ENCODE measurements at regions not wholly inside any gene's neighbourhood (a gene's known extent, or its start where the extent isn't known, plus 50 kb on each side); places are given as distances from the start of the nearest gene placed in this dataset.

DNA sequence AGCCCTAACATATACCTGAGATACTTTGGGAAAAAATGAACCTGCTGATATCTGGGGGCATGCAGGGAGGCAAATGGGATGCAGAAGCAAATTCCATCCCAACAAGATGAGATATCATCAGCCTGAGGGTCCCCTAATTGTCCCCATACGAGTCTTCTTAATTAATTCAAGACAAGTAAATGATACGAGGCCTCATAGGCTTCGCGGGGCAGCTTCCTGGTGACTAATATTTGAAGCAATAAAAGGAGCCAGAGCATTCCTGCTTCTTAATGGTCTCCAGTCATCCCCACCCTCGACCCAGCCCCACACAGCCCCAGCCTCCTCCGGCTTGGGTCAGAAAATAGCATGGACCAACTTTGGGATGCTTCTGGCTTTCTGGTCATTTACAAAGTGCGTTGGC, 99.6 kb upstream of the MSX1 start:
- peaks cover 28% of the 10 kb centered on the region for H3K4me1 ChIP-seq (replicated peaks; ENCODE audit: insufficient read depth)
- H3K9me2 ChIP-seq (ENCODE audit: insufficient read depth): no peaks in the 10 kb centered on the region
- no peak overlapping the region for H2AFZ ChIP-seq
- CTCF ChIA-PET: no interaction called here
- H3K9me3 ChIP-seq (ENCODE audit: insufficient read depth, low read depth): no peaks in the 10 kb centered on the region
- intact Hi-C loops (cut with micrococcal nuclease; ENCODE audit: unreplicated experiment): no loop called here
- H3K27me3 ChIP-seq (ENCODE audit: insufficient read depth, low read depth): no peaks in the 10 kb centered on the region
- POLR2A ChIA-PET (ENCODE audit: unreplicated experiment): no interaction called here
- TF ChIP-seq EZH2 (IDR thresholded peaks at IDR 0.05; ENCODE audit: low read depth): no peak
- TF ChIP-seq, protein P1, sequence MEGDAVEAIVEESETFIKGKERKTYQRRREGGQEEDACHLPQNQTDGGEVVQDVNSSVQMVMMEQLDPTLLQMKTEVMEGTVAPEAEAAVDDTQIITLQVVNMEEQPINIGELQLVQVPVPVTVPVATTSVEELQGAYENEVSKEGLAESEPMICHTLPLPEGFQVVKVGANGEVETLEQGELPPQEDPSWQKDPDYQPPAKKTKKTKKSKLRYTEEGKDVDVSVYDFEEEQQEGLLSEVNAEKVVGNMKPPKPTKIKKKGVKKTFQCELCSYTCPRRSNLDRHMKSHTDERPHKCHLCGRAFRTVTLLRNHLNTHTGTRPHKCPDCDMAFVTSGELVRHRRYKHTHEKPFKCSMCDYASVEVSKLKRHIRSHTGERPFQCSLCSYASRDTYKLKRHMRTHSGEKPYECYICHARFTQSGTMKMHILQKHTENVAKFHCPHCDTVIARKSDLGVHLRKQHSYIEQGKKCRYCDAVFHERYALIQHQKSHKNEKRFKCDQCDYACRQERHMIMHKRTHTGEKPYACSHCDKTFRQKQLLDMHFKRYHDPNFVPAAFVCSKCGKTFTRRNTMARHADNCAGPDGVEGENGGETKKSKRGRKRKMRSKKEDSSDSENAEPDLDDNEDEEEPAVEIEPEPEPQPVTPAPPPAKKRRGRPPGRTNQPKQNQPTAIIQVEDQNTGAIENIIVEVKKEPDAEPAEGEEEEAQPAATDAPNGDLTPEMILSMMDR (conservative IDR thresholded peaks at IDR 0.05): no peak
- H3K79me2 ChIP-seq (ENCODE audit: low read depth): no peaks in the 10 kb centered on the region
- BruUV-seq (replicated peaks): no TSS peak
- no peak overlapping the region for H3K4me3 ChIP-seq
- H4K20me1 ChIP-seq (ENCODE audit: insufficient read depth): no peaks in the 10 kb centered on the region
- no peak overlapping the region for H3K27ac ChIP-seq
- DNase-seq: no peak
- no peak overlapping the region for H3K4me2 ChIP-seq
- H3F3A ChIP-seq (ENCODE audit: insufficient read depth, low read depth): peaks cover 15% of the 10 kb centered on the region
- no peaks in the 10 kb centered on the region for H3K36me3 ChIP-seq (ENCODE audit: low read depth)

DNA sequence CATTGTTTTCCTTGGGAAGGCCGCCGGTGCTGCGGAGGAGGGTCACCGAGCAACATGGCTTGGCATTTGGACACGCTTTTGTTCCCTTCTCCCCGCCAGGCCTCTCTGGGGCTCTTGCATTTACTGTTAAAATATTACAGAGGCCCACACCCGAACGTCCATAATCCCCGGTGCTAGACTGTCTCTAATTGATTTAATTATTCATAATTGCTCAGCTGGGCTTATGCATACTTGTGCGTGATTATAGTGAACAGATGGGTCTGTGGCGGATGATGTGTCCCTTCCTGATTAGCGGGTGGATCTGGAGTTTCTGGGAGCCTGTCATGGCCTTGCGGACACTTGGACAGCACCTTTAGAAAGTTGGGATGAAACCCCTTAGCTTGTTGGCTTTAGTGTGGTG, 100.2 kb upstream of the MSX1 start:
- no peaks in the 10 kb centered on the region for H3K27me3 ChIP-seq (ENCODE audit: insufficient read depth, low read depth)
- no peak overlapping the region for H3K4me3 ChIP-seq
- H3K4me2 ChIP-seq: no peak overlapping the region
- peaks cover 23% of the 10 kb centered on the region for H3K4me1 ChIP-seq (replicated peaks; ENCODE audit: insufficient read depth)
- H3K9me2 ChIP-seq (ENCODE audit: insufficient read depth): no peaks in the 10 kb centered on the region
- intact Hi-C loops (cut with micrococcal nuclease; ENCODE audit: unreplicated experiment): no loop called here
- no peak for DNase-seq
- H3K9me3 ChIP-seq (ENCODE audit: insufficient read depth, low read depth): no peaks in the 10 kb centered on the region
- H4K20me1 ChIP-seq (ENCODE audit: insufficient read depth): no peaks in the 10 kb centered on the region
- H3K36me3 ChIP-seq (ENCODE audit: low read depth): no peaks in the 10 kb centered on the region
- ChIA-PET CTCF (no interaction called here), POLR2A (ENCODE audit: unreplicated experiment) (no interaction called here)
- no peak overlapping the region for H3K27ac ChIP-seq
- peaks cover 11% of the 10 kb centered on the region for H3F3A ChIP-seq (ENCODE audit: insufficient read depth, low read depth)
- no TSS peak for BruUV-seq (replicated peaks)
- TF ChIP-seq, protein P1 (conservative IDR thresholded peaks at IDR 0.05): no peak
- TF ChIP-seq EZH2 (IDR thresholded peaks at IDR 0.05; ENCODE audit: low read depth): no peak
- H3K79me2 ChIP-seq (ENCODE audit: low read depth): no peaks in the 10 kb centered on the region
- no peak overlapping the region for H2AFZ ChIP-seq

DNA sequence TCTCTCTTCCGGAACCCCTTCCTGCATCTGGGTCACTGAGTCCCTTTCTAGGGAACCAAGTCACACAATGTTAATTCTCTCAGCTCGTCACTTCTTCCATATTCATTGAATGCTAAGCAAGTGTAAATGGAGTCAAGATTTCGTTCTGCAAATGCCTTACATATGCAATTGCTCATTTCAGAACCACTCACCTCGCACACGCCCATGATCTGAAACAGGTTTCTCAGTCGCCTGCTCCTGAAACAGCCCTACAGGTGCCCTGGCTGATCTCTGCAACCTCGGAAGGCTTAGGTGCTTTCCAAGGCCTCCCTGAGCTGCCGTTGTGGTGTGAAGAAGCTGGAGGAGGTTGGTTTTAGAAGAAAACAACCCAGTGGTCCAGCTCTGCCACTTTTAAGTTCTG, 100.8 kb upstream of the MSX1 start:
- no peak overlapping the region for H3K4me2 ChIP-seq
- H3F3A ChIP-seq (ENCODE audit: insufficient read depth, low read depth): peaks cover 5% of the 10 kb centered on the region; the same call in 1 of the 2 replicates
- intact Hi-C loops (cut with micrococcal nuclease; ENCODE audit: unreplicated experiment): no loop called here
- no peaks in the 10 kb centered on the region for H3K9me2 ChIP-seq (ENCODE audit: insufficient read depth)
- no peaks in the 10 kb centered on the region for H3K79me2 ChIP-seq (ENCODE audit: low read depth)
- H3K27me3 ChIP-seq (ENCODE audit: insufficient read depth, low read depth): no peaks in the 10 kb centered on the region
- BruUV-seq (replicated peaks): no TSS peak
- DNase-seq: no peak
- H3K36me3 ChIP-seq (ENCODE audit: low read depth): no peaks in the 10 kb centered on the region
- H3K4me1 ChIP-seq (replicated peaks; ENCODE audit: insufficient read depth): peaks cover 18% of the 10 kb centered on the region
- TF ChIP-seq EZH2 (IDR thresholded peaks at IDR 0.05; ENCODE audit: low read depth): no peak
- TF ChIP-seq, protein P1 (conservative IDR thresholded peaks at IDR 0.05): no peak
- POLR2A ChIA-PET (ENCODE audit: unreplicated experiment): no interaction called here
- H2AFZ ChIP-seq: no peak overlapping the region
- H3K9me3 ChIP-seq (ENCODE audit: insufficient read depth, low read depth): no peaks in the 10 kb centered on the region
- CTCF ChIA-PET: no interaction called here
- H3K27ac ChIP-seq: no peak overlapping the region
- H4K20me1 ChIP-seq (ENCODE audit: insufficient read depth): no peaks in the 10 kb centered on the region
- H3K4me3 ChIP-seq: no peak overlapping the region

Measured in PC-9 (cell line).